ENCODE measurements at regions not wholly inside any gene's neighbourhood (a gene's known extent, or its start where the extent isn't known, plus 50 kb on each side); places are given as distances from the start of the nearest gene placed in this dataset.

GRCh38 chr10:4190876-4191275 is 405.9 kb upstream of the KLF6 start:
- Mint-ChIP-seq H3K9me3 (no peaks in the 10 kb centered on the region), H3K27me3 (ENCODE audit: low read depth in 2 of 2) (no peaks in the 10 kb centered on the region), H3K27ac (no peak overlapping the region), H3K4me1 (no peaks in the 10 kb centered on the region), H3K36me3 (no peaks in the 10 kb centered on the region), H3K4me3 (no peak overlapping the region)
- H3K4me1 ChIP-seq (ENCODE audit: control insufficient read depth, insufficient read depth, low read length): no peaks in the 10 kb centered on the region
- no peak overlapping the region for H3K4me3 ChIP-seq (ENCODE audit: low read length)
- H3K27ac ChIP-seq (ENCODE audit: low read length): no peak overlapping the region
- H3K36me3 ChIP-seq (ENCODE audit: control insufficient read depth, insufficient read depth, low read length): no peaks in the 10 kb centered on the region
- intact Hi-C loops (cut with micrococcal nuclease): no loop called here
- TF ChIP-seq, protein P1, sequence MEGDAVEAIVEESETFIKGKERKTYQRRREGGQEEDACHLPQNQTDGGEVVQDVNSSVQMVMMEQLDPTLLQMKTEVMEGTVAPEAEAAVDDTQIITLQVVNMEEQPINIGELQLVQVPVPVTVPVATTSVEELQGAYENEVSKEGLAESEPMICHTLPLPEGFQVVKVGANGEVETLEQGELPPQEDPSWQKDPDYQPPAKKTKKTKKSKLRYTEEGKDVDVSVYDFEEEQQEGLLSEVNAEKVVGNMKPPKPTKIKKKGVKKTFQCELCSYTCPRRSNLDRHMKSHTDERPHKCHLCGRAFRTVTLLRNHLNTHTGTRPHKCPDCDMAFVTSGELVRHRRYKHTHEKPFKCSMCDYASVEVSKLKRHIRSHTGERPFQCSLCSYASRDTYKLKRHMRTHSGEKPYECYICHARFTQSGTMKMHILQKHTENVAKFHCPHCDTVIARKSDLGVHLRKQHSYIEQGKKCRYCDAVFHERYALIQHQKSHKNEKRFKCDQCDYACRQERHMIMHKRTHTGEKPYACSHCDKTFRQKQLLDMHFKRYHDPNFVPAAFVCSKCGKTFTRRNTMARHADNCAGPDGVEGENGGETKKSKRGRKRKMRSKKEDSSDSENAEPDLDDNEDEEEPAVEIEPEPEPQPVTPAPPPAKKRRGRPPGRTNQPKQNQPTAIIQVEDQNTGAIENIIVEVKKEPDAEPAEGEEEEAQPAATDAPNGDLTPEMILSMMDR (IDR thresholded peaks at IDR 0.05): no peak
- no peaks in the 10 kb centered on the region for H3K27me3 ChIP-seq (ENCODE audit: control insufficient read depth, insufficient read depth, low read length)
- ATAC-seq: no peak
- 89% methylated on average over 4 of the region's 4 CpGs for WGBS (ENCODE audit: insufficient coverage)
- no peak for DNase-seq
- no peaks in the 10 kb centered on the region for H3K9me3 ChIP-seq (ENCODE audit: control insufficient read depth, insufficient read depth, low read length)

DNA sequence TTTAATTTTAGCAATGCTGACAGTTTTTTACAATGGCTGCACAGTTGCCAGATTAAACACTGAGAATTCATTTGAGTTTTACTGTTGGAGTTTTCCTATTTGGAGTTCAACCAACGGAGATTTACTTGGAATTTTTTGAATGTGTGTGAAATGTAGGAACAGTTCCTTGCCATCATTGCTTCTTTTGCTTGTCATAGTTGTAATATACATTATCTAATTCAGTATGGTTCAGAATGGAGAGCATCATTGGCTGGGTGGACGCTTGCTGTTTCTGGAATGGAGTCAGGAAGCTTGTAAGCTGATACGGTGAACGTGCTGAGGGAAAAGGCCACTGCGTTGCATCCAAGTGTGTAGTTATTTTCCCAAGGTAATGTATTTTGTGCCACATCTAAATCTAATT is 404.3 kb upstream of the KLF6 start:
- Mint-ChIP-seq H3K27me3 (ENCODE audit: low read depth in 2 of 2) (no peaks in the 10 kb centered on the region), H3K36me3 (no peaks in the 10 kb centered on the region), H3K9me3 (no peaks in the 10 kb centered on the region), H3K4me1 (no peaks in the 10 kb centered on the region), H3K4me3 (no peak overlapping the region), H3K27ac (no peak overlapping the region)
- no peak overlapping the region for H3K27ac ChIP-seq (ENCODE audit: low read length)
- H3K4me1 ChIP-seq (ENCODE audit: control insufficient read depth, insufficient read depth, low read length): no peaks in the 10 kb centered on the region
- H3K36me3 ChIP-seq (ENCODE audit: control insufficient read depth, insufficient read depth, low read length): no peaks in the 10 kb centered on the region
- no peak for ATAC-seq
- TF ChIP-seq, protein P1 (IDR thresholded peaks at IDR 0.05): no peak
- H3K4me3 ChIP-seq (ENCODE audit: low read length): no peak overlapping the region
- no peaks in the 10 kb centered on the region for H3K9me3 ChIP-seq (ENCODE audit: control insufficient read depth, insufficient read depth, low read length)
- intact Hi-C loops (cut with micrococcal nuclease): no loop called here
- H3K27me3 ChIP-seq (ENCODE audit: control insufficient read depth, insufficient read depth, low read length): no peaks in the 10 kb centered on the region
- WGBS (ENCODE audit: insufficient coverage): 92% methylated on average over 5 of the region's 5 CpGs
- DNase-seq: no peak

- DNase-seq: no peak
- no peaks in the 10 kb centered on the region for H3K27me3 Mint-ChIP-seq (ENCODE audit: low read depth in 2 of 2)
- H3K9me3 Mint-ChIP-seq: no peaks in the 10 kb centered on the region
- Histone ChIP-seq H3K4me1 (ENCODE audit: control insufficient read depth, insufficient read depth, low read length) (no peaks in the 10 kb centered on the region), H3K27me3 (ENCODE audit: control insufficient read depth, insufficient read depth, low read length) (no peaks in the 10 kb centered on the region), H3K36me3 (ENCODE audit: control insufficient read depth, insufficient read depth, low read length) (no peaks in the 10 kb centered on the region), H3K4me3 (ENCODE audit: low read length) (no peak overlapping the region), H3K9me3 (ENCODE audit: control insufficient read depth, insufficient read depth, low read length) (no peaks in the 10 kb centered on the region), H3K27ac (ENCODE audit: low read length) (no peak overlapping the region)
- 95% methylated on average over 15 of the region's 15 CpGs for WGBS (ENCODE audit: insufficient coverage)
- no peak overlapping the region for H3K4me3 Mint-ChIP-seq
- no peaks in the 10 kb centered on the region for H3K36me3 Mint-ChIP-seq
- TF ChIP-seq, protein P1 (IDR thresholded peaks at IDR 0.05): no peak
- intact Hi-C loops (cut with micrococcal nuclease): no loop called here
- H3K27ac Mint-ChIP-seq: no peak overlapping the region
- H3K4me1 Mint-ChIP-seq: no peaks in the 10 kb centered on the region
- ATAC-seq: no peak
Measured at GRCh38 chr10:4188406-4188805, 403.4 kb upstream of the KLF6 start.

DNA sequence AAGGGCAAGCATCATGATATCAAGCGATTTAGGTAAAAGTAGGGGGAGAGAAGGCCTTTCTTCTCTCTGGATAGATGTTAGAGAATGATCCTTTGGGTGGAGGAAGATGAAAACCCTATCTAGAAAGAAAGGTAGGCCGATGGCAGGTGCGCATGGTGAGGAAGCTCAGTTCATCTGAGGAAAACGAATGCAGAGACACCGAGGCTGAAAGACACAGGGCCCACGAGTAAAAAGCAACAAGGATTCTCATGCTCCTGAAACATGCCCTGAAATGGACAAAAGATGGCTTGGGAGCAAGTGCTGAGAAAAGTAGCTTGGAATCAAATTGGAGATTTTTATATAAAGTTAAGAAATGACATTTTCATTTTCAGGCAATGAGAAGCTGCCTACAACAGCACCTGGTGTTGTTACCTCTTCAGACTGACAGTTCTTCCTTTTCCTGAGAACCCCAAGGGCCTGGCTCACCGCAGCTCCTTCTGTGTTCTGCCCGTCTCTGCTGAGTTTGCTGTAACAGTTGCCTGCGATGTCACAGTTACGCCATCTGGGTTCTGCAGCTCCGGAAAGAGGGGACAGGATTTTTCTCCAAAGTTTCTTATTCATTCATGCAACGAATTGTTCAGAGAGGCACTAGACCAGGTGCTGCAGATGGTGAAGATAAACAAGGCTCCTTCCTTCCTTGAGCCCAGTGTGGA is 402.0 kb upstream of the KLF6 start:
- no peaks in the 10 kb centered on the region for H3K27me3 Mint-ChIP-seq (ENCODE audit: low read depth in 2 of 2)
- no peaks in the 10 kb centered on the region for H3K9me3 Mint-ChIP-seq
- Histone ChIP-seq H3K4me1 (ENCODE audit: control insufficient read depth, insufficient read depth, low read length) (no peaks in the 10 kb centered on the region), H3K27me3 (ENCODE audit: control insufficient read depth, insufficient read depth, low read length) (no peaks in the 10 kb centered on the region), H3K27ac (ENCODE audit: low read length) (no peak overlapping the region), H3K4me3 (ENCODE audit: low read length) (no peak overlapping the region), H3K9me3 (ENCODE audit: control insufficient read depth, insufficient read depth, low read length) (no peaks in the 10 kb centered on the region), H3K36me3 (ENCODE audit: control insufficient read depth, insufficient read depth, low read length) (no peaks in the 10 kb centered on the region)
- intact Hi-C loops (cut with micrococcal nuclease): no loop called here
- no peak overlapping the region for H3K27ac Mint-ChIP-seq
- TF ChIP-seq, protein P1 (IDR thresholded peaks at IDR 0.05): no peak
- ATAC-seq (no peak), DNase-seq (no peak)
- WGBS (ENCODE audit: insufficient coverage): 72% methylated on average over 12 of the region's 12 CpGs
- no peaks in the 10 kb centered on the region for H3K36me3 Mint-ChIP-seq
- no peaks in the 10 kb centered on the region for H3K4me1 Mint-ChIP-seq
- no peak overlapping the region for H3K4me3 Mint-ChIP-seq

Measured in natural killer cell (primary cell).